HepG2 (cell line): ENCODE measurements at regions not wholly inside any gene's neighbourhood (a gene's known extent, or its start where the extent isn't known, plus 50 kb on each side); places are given as distances from the start of the nearest gene placed in this dataset.

Experiments used
- ATAC-seq: fragments of 200-7000 bp; cut with Tn5 transposase; 3 replicates; pipeline ENCODE4 v1.9.1; 2020; ENCODE audit warnings: mild to moderate bottlenecking, moderate library complexity
- BruUV-seq: library from RNA; stranded (reverse); fragments of 400-500 nt; replicated peaks from 2 replicates; lab custom pipeline; 2021; lab: Mats Ljungman, UMichigan
- CTCF ChIA-PET: fragments of 300-600 bp; formaldehyde crosslinking; extraction: SDS; loops from one replicate; lab custom pipeline; 2021; ENCODE audit warnings: low total read pairs, inconsistent platforms, low intra/inter-chr PET ratio; lab: Yijun Ruan, JAX
- POLR2A ChIA-PET: fragments of 350-600 bp; sonication (Branson Sonifier 250); formaldehyde crosslinking; loops from one replicate; lab custom pipeline; 2020; ENCODE audit warnings: antibody characterized with exemption, inconsistent platforms; lab: Yijun Ruan, JAX
- DNase-seq: peaks from one replicate; pipeline ENCODE4 v3.0.0-alpha.2; 2015; ENCODE audit warnings: low spot score
- FAIRE-seq: peaks from 3 replicates; lab custom pipeline; 2011; peaks lifted over from hg19 to GRCh38; lab: Jason Lieb, UNC
- H2AFZ ChIP-seq: one replicate; pipeline ENCODE4 v1.6.1; 2011; ENCODE audit warnings: low read length, inconsistent platforms
- H3K27ac ChIP-seq: fragments of 300-600 bp; 3 replicates; pipeline ENCODE4 v1.8.0; 2011; ENCODE audit warnings: mixed run types, mild to moderate bottlenecking, mixed read lengths, low read length, inconsistent platforms; ENCODE audit not compliant: insufficient read depth; ENCODE audit errors: extremely low read length
- H3K27me3 ChIP-seq, 2 experiments: fragments of 200-600 bp in 1 of 2; 2 replicates in 1 of 2; 3 replicates in 1 of 2; pipeline versions ENCODE4 v1.6.0 to v1.8.0; 2011; ENCODE audit warnings: low read length in 2 of 2, mild to moderate bottlenecking in 2 of 2, moderate library complexity in 2 of 2, inconsistent platforms in 1 of 2; ENCODE audit not compliant: insufficient read depth in 2 of 2, control insufficient read depth in 1 of 2
- H3K36me3 ChIP-seq, 2 experiments: fragments of 200-600 bp in 1 of 2; replicated peaks in 1 of 2; 2 replicates in 1 of 2; 3 replicates in 1 of 2; pipeline versions ENCODE4 v1.5.1 to v1.8.0; 2011; ENCODE audit warnings: low read length in 2 of 2, inconsistent platforms in 1 of 2; ENCODE audit not compliant: insufficient read depth in 2 of 2, control insufficient read depth in 1 of 2
- H3K4me1 ChIP-seq: 2 replicates; pipeline ENCODE4 v1.5.1; 2012; ENCODE audit warnings: low read length, inconsistent platforms; ENCODE audit not compliant: insufficient read depth
- H3K4me2 ChIP-seq: 2 replicates; pipeline ENCODE4 v1.6.0; 2011; ENCODE audit warnings: low read depth, low read length, inconsistent platforms
- H3K4me3 ChIP-seq, 3 experiments: fragments of 200-600 bp in 1 of 3; sonication (generic), shearing (Covaris generic) in 1 of 3; replicated peaks in 1 of 3; 2 replicates each; pipeline ENCODE4 v1.5.1; 2011 to 2016; ENCODE audit warnings: low read length in 3 of 3, inconsistent platforms in 2 of 3, low read depth in 2 of 3, mild to moderate bottlenecking in 2 of 3, control low read depth in 1 of 3, mixed read lengths in 1 of 3; ENCODE audit not compliant: insufficient read depth in 1 of 3
- H3K79me2 ChIP-seq: one replicate; pipeline ENCODE4 v1.6.1; 2011; ENCODE audit warnings: low read length, inconsistent platforms; ENCODE audit not compliant: insufficient read depth
- H3K9ac ChIP-seq: 2 replicates; pipeline ENCODE4 v1.6.0; 2011; ENCODE audit warnings: mild to moderate bottlenecking, low read depth, low read length, inconsistent platforms; ENCODE audit not compliant: insufficient read depth
- H3K9me3 ChIP-seq: 2 replicates; pipeline ENCODE4 v1.5.1; 2012; ENCODE audit warnings: mild to moderate bottlenecking, low read length
- H4K20me1 ChIP-seq: 2 replicates; pipeline ENCODE4 v1.6.0; 2011; ENCODE audit warnings: inconsistent platforms, mild to moderate bottlenecking, low read length, moderate library complexity; ENCODE audit not compliant: insufficient read depth
- ZBTB38 ChIP-seq: sonication (generic); formaldehyde crosslinking; IDR thresholded peaks from 2 replicates; pipeline ENCODE4 v1.5.1; 2020; ENCODE audit warnings: mild to moderate bottlenecking, missing genetic modification reagents
- ZMYM4 ChIP-seq: sonication (generic); formaldehyde crosslinking; IDR thresholded peaks from 2 replicates; pipeline ENCODE4 v1.8.1; 2023; ENCODE audit warnings: mild to moderate bottlenecking, missing genetic modification reagents
- ZNF33B ChIP-seq: sonication (generic); formaldehyde crosslinking; IDR thresholded peaks from 2 replicates; pipeline ENCODE4 v1.5.1; 2020; ENCODE audit warnings: mild to moderate bottlenecking, missing genetic modification reagents
- WGBS: methylation state at CpG from one replicate; pipeline ENCODE4 v1.1.6; 2017; ENCODE audit warnings: low lambda C conversion rate; 5-methylcytosine and 5-hydroxymethylcytosine counted together
- in situ Hi-C: cut with HindIII; loops from 2 replicates; pipeline ENCODE4 v1.10.0; 2017; ENCODE audit warnings: low pct_unique_long_range_greater_than_20kb; ENCODE audit not compliant: extremely low pct_ligation_motif_present
- intact Hi-C: fragments of 100-400 bp; cut with micrococcal nuclease; formaldehyde crosslinking; loops from one replicate; pipeline ENCODE4 v1.10.0; 2022; ENCODE audit not compliant: unreplicated experiment
- TF ChIP-seq, protein P1 (sequence below): sonication (generic); formaldehyde crosslinking; IDR thresholded peaks from 2 replicates; pipeline ENCODE4 v1.4.0; 2020; ENCODE audit warnings: missing genetic modification reagents
- TF ChIP-seq, protein P2 (sequence below): sonication (generic); formaldehyde crosslinking; conservative IDR thresholded peaks from 2 replicates; pipeline ENCODE4 v1.8.1; 2023; ENCODE audit warnings: missing genetic modification reagents

GRCh38 chr6:63440057-63440456 is 120.3 kb upstream of the LGSN start:
- ATAC-seq (no peak), DNase-seq (no peak), FAIRE-seq (no peak)
- no peak overlapping the region for H3K27ac ChIP-seq
- H3K4me3 ChIP-seq: no peak overlapping the region
- 88% methylated on average over 7 of the region's 7 CpGs for WGBS
- TF ChIP-seq ZMYM4 (CRISPR knock-in tag): 0 out of 2 replicates have a peak, but pooled peaks have one; percentile 20
- TF ChIP-seq, protein P1, sequence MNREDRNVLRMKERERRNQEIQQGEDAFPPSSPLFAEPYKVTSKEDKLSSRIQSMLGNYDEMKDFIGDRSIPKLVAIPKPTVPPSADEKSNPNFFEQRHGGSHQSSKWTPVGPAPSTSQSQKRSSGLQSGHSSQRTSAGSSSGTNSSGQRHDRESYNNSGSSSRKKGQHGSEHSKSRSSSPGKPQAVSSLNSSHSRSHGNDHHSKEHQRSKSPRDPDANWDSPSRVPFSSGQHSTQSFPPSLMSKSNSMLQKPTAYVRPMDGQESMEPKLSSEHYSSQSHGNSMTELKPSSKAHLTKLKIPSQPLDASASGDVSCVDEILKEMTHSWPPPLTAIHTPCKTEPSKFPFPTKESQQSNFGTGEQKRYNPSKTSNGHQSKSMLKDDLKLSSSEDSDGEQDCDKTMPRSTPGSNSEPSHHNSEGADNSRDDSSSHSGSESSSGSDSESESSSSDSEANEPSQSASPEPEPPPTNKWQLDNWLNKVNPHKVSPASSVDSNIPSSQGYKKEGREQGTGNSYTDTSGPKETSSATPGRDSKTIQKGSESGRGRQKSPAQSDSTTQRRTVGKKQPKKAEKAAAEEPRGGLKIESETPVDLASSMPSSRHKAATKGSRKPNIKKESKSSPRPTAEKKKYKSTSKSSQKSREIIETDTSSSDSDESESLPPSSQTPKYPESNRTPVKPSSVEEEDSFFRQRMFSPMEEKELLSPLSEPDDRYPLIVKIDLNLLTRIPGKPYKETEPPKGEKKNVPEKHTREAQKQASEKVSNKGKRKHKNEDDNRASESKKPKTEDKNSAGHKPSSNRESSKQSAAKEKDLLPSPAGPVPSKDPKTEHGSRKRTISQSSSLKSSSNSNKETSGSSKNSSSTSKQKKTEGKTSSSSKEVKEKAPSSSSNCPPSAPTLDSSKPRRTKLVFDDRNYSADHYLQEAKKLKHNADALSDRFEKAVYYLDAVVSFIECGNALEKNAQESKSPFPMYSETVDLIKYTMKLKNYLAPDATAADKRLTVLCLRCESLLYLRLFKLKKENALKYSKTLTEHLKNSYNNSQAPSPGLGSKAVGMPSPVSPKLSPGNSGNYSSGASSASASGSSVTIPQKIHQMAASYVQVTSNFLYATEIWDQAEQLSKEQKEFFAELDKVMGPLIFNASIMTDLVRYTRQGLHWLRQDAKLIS (CRISPR knock-in tag): no peak
- peak; percentile 69; the same call in 1 of the 2 replicates for TF ChIP-seq ZBTB38 (CRISPR knock-in tag)
- TF ChIP-seq, protein P2, sequence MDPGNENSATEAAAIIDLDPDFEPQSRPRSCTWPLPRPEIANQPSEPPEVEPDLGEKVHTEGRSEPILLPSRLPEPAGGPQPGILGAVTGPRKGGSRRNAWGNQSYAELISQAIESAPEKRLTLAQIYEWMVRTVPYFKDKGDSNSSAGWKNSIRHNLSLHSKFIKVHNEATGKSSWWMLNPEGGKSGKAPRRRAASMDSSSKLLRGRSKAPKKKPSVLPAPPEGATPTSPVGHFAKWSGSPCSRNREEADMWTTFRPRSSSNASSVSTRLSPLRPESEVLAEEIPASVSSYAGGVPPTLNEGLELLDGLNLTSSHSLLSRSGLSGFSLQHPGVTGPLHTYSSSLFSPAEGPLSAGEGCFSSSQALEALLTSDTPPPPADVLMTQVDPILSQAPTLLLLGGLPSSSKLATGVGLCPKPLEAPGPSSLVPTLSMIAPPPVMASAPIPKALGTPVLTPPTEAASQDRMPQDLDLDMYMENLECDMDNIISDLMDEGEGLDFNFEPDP (CRISPR knock-in tag): 0 out of 2 replicates have a peak, but pooled peaks have one; percentile 80
- no peak for TF ChIP-seq ZNF33B (CRISPR knock-in tag)
- H3K4me2 ChIP-seq: no peak overlapping the region
- H4K20me1 ChIP-seq: no peaks in the 10 kb centered on the region
- peaks cover 51% of the 10 kb centered on the region for H3K4me1 ChIP-seq
- no peak overlapping the region for H2AFZ ChIP-seq
- BruUV-seq: no TSS peak
- CTCF ChIA-PET: no interaction called here
- no peaks in the 10 kb centered on the region for H3K27me3 ChIP-seq
- intact Hi-C loops (no loop called here), in situ Hi-C loops (no loop called here)
- H3K9me3 ChIP-seq: no peaks in the 10 kb centered on the region
- H3K79me2 ChIP-seq: no peaks in the 10 kb centered on the region
- H3K36me3 ChIP-seq: no peaks in the 10 kb centered on the region
- no peak overlapping the region for H3K9ac ChIP-seq
- POLR2A ChIA-PET: no interaction called here
